Neural crest cell (in vitro differentiated cells): ENCODE measurements at regions not wholly inside any gene's neighbourhood (a gene's known extent, or its start where the extent isn't known, plus 50 kb on each side); places are given as distances from the start of the nearest gene placed in this dataset.

ENCODE experiments used
- DNase-seq: peaks from one replicate; pipeline ENCODE4 v3.0.0; 2021; ENCODE audit warnings: low read depth, mixed read lengths, low spot score
- H3K27ac Mint-ChIP-seq: one replicate; pipeline ENCODE4 v1.8.0; 2021; ENCODE audit warnings: mild to moderate bottlenecking, mixed read lengths; ENCODE audit not compliant: unreplicated experiment
- H3K27me3 Mint-ChIP-seq: 2 replicates; pipeline ENCODE4 v1.8.0; 2021; ENCODE audit warnings: low read depth, mild to moderate bottlenecking, mixed read lengths
- H3K36me3 Mint-ChIP-seq: 2 replicates; pipeline ENCODE4 v1.8.0; 2021; ENCODE audit warnings: low read depth, mild to moderate bottlenecking, mixed read lengths
- H3K4me1 Mint-ChIP-seq: 2 replicates; pipeline ENCODE4 v1.8.0; 2021; ENCODE audit warnings: mixed read lengths
- H3K4me3 Mint-ChIP-seq: one replicate; pipeline ENCODE4 v1.8.0; 2021; ENCODE audit warnings: mild to moderate bottlenecking, mixed read lengths
- H3K9me3 Mint-ChIP-seq: 2 replicates; pipeline ENCODE4 v1.8.0; 2021; ENCODE audit warnings: mixed read lengths
- CTCF ChIP-seq: fragments of 200-600 bp; sonication (generic); conservative IDR thresholded peaks from 2 replicates; pipeline ENCODE4 v1.5.0; 2021; ENCODE audit warnings: antibody characterized with exemption, mild to moderate bottlenecking

- H3K4me1 Mint-ChIP-seq: peaks cover 17% of the 10 kb centered on the region
- H3K9me3 Mint-ChIP-seq: peaks cover 29% of the 10 kb centered on the region
- H3K27me3 Mint-ChIP-seq: no peaks in the 10 kb centered on the region
- H3K27ac Mint-ChIP-seq: peak overlapping the region; percentile 92
- no peak for TF ChIP-seq CTCF
- H3K4me3 Mint-ChIP-seq: peak overlapping the region; percentile 31
- DNase-seq: no peak
- H3K36me3 Mint-ChIP-seq: peaks cover 41% of the 10 kb centered on the region
Measured at GRCh38 chr2:156083763-156084493, 248.6 kb downstream of the NR4A2 start.

GRCh38 chr2:156079845-156080244 lies 252.7 kb downstream of the NR4A2 start:
- peaks cover 14% of the 10 kb centered on the region for H3K4me1 Mint-ChIP-seq
- H3K27ac Mint-ChIP-seq: no peak overlapping the region
- no peaks in the 10 kb centered on the region for H3K27me3 Mint-ChIP-seq
- H3K36me3 Mint-ChIP-seq: peaks cover 45% of the 10 kb centered on the region
- H3K9me3 Mint-ChIP-seq: peaks cover 35% of the 10 kb centered on the region
- DNase-seq: no peak
- no peak for TF ChIP-seq CTCF
- no peak overlapping the region for H3K4me3 Mint-ChIP-seq

GRCh38 chr2:156077041-156077742 lies 255.3 kb downstream of the NR4A2 start:
- H3K36me3 Mint-ChIP-seq: peaks cover 22% of the 10 kb centered on the region
- TF ChIP-seq CTCF: no peak
- no peaks in the 10 kb centered on the region for H3K27me3 Mint-ChIP-seq
- peaks cover 27% of the 10 kb centered on the region for H3K9me3 Mint-ChIP-seq
- no peak overlapping the region for H3K4me3 Mint-ChIP-seq
- H3K4me1 Mint-ChIP-seq: no peaks in the 10 kb centered on the region
- no peak for DNase-seq
- no peak overlapping the region for H3K27ac Mint-ChIP-seq

- Mint-ChIP-seq H3K9me3 (no peaks in the 10 kb centered on the region), H3K27me3 (no peaks in the 10 kb centered on the region), H3K4me1 (no peaks in the 10 kb centered on the region), H3K27ac (no peak overlapping the region), H3K4me3 (no peak overlapping the region), H3K36me3 (no peaks in the 10 kb centered on the region)
- TF ChIP-seq CTCF: peak; percentile 43
- DNase-seq: no peak
Measured at GRCh38 chr2:156065912-156066311, 266.6 kb downstream of the NR4A2 start.

- no peaks in the 10 kb centered on the region for H3K9me3 Mint-ChIP-seq
- no peak overlapping the region for H3K4me3 Mint-ChIP-seq
- no peak for DNase-seq
- no peaks in the 10 kb centered on the region for H3K27me3 Mint-ChIP-seq
- no peaks in the 10 kb centered on the region for H3K36me3 Mint-ChIP-seq
- no peaks in the 10 kb centered on the region for H3K4me1 Mint-ChIP-seq
- no peak for TF ChIP-seq CTCF
- H3K27ac Mint-ChIP-seq: no peak overlapping the region
Measured at GRCh38 chr2:156064540-156064939, 268.0 kb downstream of the NR4A2 start.
